ENCODE measurements at regions not wholly inside any gene's neighbourhood (a gene's known extent, or its start where the extent isn't known, plus 50 kb on each side); places are given as distances from the start of the nearest gene placed in this dataset.
"Not testable (repeated sequence)": the region's sequence is repeated elsewhere in the genome, so short reads cannot be mapped to it uniquely, and the experiment has no call there.

GRCh38 chr9:85108746-85109145 is 439.2 kb downstream of the NTRK2 start:
- DNase-seq (ENCODE audit: low read depth in 2 of 2, low spot score in 1 of 2) = no peak

- no peak for DNase-seq (ENCODE audit: low read depth in 2 of 2, low spot score in 1 of 2)
These were observed 438.7 kb downstream of the NTRK2 start for GRCh38 chr9:85108229-85108628.

DNA sequence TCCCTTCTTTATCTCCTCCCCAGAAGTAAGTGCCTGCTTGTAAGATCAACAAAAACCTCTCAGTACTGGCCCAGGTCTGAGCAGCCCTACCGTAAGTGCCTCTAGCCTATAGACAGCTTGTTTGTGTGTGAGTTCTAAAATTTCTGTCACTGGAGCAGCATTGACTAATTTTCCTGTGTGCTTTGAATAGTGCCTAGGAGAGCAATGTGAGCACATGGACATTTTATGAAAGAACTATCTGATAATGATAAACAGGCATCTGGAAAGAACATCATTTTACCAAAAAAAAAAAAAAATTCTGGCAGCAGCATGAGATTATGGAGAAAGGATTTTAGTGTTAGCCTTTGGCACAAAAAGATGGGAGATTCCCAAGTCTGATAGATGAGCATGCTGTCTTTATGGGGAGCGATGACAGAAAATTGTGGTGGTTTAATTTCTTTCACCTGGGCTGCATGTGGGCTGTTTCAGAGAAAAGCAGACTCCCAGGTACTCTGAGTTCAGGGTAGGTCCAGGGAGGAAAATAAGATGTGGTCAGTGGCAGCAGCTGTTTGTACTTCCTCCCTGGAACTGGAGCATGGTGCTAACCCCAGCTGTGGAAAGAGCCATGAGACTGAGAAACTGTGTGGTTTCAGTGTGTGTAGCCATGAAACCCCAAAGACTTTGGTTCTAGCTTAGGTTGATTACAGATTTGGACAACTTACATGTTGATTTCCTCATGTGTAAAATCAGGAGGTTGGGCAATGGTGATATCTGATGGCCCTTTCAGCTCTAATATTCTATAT is 419.9 kb downstream of the NTRK2 start:
- DNase-seq (ENCODE audit: low read depth in 2 of 2, low spot score in 1 of 2) = no peak

GRCh38 chr9:85081963-85082362 is 412.4 kb downstream of the NTRK2 start:
- DNase-seq (ENCODE audit: low read depth in 2 of 2, low spot score in 1 of 2) = no peak

- no peak for DNase-seq (ENCODE audit: low read depth in 2 of 2, low spot score in 1 of 2)
These were observed 409.8 kb downstream of the NTRK2 start for GRCh38 chr9:85079349-85079748.

DNA sequence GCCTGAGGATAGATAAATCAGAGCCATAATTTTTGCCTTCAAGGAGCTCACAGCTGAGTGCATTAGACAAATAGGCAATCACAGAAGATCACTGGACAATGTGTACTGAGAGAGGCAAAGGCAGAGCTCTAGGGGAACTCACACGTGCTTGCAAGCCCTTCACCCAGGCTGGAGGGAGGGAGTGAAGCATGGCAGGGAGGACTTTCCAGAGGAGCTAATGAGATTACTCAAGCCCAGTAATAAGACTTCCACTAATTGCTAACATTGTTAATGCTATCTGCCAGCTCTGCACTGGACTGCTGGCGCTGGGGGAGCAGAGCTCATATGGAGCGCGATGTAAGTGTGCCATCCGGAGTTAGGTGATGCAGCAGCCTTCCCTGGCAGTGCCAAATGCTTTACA is 408.4 kb downstream of the NTRK2 start:
- no peak for DNase-seq (ENCODE audit: low read depth in 2 of 2, low spot score in 1 of 2)

DNA sequence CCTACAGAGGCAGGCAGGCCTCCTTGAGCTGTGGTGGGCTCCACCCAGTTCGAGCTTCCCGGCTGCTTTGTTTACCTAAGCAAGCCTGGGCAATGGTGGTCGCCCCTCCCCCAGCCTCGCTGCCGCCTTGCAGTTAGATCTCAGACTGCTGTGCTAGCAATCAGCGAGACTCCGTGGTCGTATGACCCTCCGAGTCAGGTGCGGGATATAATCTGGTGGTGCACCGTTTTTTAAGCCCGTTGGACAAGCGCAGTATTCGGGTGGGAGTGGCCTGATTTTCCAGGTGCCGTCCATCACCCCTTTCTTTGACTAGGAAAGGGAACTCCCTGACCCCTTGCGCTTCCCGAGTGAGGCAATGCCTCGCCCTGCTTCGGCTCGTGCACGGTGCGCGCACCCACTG is 407.6 kb downstream of the NTRK2 start:
- DNase-seq (ENCODE audit: low read depth in 2 of 2, low spot score in 1 of 2) = not testable (repeated sequence)
